RWPE2 (cell line): ENCODE measurements at regions not wholly inside any gene's neighbourhood (a gene's known extent, or its start where the extent isn't known, plus 50 kb on each side); places are given as distances from the start of the nearest gene placed in this dataset.

ENCODE experiments used
- ATAC-seq: fragments of 200-7000 bp; cut with Tn5 transposase; 3 replicates; pipeline ENCODE4 v1.9.1; 2021; ENCODE audit warnings: low read depth
- DNase-seq: peaks from one replicate; pipeline ENCODE4 v3.0.0-alpha.2; 2020; ENCODE audit warnings: low spot score
- H3K27ac ChIP-seq: fragments of 450-650 bp; 2 replicates; pipeline ENCODE4 v1.5.1; 2017; ENCODE audit warnings: mild to moderate bottlenecking; ENCODE audit not compliant: poor library complexity, severe bottlenecking
- H3K27me3 ChIP-seq: fragments of 250-450 bp; sonication (Bioruptor Pico); 2 replicates; pipeline ENCODE4 v1.5.1; 2021; ENCODE audit warnings: mild to moderate bottlenecking, moderate library complexity; ENCODE audit not compliant: insufficient read depth, poor library complexity, severe bottlenecking
- H3K36me3 ChIP-seq: fragments of 250-450 bp; sonication (Bioruptor Pico); 2 replicates; pipeline ENCODE4 v1.5.1; 2020; ENCODE audit warnings: low read depth, mild to moderate bottlenecking, moderate library complexity
- H3K4me1 ChIP-seq: fragments of 250-450 bp; sonication (Bioruptor Pico); 2 replicates; pipeline ENCODE4 v1.5.1; 2021; ENCODE audit warnings: mild to moderate bottlenecking, moderate library complexity; ENCODE audit not compliant: insufficient read depth, poor library complexity, severe bottlenecking
- H3K4me3 ChIP-seq: fragments of 250-450 bp; sonication (Bioruptor Pico); 2 replicates; pipeline ENCODE4 v1.5.1; 2021; ENCODE audit warnings: mild to moderate bottlenecking, moderate library complexity; ENCODE audit not compliant: severe bottlenecking
- H3K9me3 ChIP-seq: fragments of 250-450 bp; sonication (Bioruptor Pico); 2 replicates; pipeline ENCODE4 v1.5.1; 2021; ENCODE audit warnings: mild to moderate bottlenecking, moderate library complexity; ENCODE audit not compliant: severe bottlenecking
- TF ChIP-seq, protein P1 (sequence below): fragments of 450-650 bp; IDR thresholded peaks from one replicate; pipeline ENCODE4 v1.5.1; 2017; ENCODE audit warnings: mild to moderate bottlenecking, moderate library complexity; ENCODE audit not compliant: poor library complexity, severe bottlenecking

DNA sequence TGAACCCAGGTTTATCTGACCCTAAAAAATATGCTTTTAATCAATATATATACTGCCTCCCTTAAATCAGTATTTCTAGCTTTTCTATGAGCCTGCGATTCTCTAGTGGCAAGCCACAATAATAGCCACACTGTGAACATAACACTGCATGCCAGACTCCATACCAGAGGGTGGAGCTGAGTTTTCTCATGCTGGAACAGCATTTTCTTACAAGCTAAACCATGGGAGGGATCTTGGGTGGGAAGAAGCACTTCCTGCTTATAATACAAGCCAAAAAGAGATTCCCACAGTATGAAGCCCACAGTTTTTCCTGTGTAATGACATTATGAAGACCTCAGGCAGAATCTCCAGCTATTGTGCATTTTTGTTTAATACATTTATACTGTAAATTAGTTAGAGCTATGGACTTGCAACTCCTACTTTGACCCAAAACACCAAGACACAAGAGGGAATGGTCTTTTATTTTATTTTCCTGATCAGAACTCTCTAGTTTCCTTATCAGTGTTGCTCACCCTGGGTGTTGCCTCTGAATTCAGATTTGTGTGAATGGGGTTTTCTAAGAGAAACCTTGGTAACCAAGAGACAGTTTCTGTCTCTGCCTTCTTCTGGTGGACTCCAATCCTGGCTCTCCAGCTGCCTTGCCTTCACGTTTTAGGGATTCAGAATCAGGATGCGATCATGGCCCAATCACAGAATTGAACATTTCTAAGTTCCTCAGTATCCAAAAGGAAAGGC, 74.5 kb upstream of the EOLA2 start:
- H3K9me3 ChIP-seq = no peaks in the 10 kb centered on the region
- no peak overlapping the region for H3K4me3 ChIP-seq
- ATAC-seq = no peak
- TF ChIP-seq, protein P1, sequence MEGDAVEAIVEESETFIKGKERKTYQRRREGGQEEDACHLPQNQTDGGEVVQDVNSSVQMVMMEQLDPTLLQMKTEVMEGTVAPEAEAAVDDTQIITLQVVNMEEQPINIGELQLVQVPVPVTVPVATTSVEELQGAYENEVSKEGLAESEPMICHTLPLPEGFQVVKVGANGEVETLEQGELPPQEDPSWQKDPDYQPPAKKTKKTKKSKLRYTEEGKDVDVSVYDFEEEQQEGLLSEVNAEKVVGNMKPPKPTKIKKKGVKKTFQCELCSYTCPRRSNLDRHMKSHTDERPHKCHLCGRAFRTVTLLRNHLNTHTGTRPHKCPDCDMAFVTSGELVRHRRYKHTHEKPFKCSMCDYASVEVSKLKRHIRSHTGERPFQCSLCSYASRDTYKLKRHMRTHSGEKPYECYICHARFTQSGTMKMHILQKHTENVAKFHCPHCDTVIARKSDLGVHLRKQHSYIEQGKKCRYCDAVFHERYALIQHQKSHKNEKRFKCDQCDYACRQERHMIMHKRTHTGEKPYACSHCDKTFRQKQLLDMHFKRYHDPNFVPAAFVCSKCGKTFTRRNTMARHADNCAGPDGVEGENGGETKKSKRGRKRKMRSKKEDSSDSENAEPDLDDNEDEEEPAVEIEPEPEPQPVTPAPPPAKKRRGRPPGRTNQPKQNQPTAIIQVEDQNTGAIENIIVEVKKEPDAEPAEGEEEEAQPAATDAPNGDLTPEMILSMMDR = no peak
- no peaks in the 10 kb centered on the region for H3K27me3 ChIP-seq
- H3K36me3 ChIP-seq = no peaks in the 10 kb centered on the region
- no peaks in the 10 kb centered on the region for H3K4me1 ChIP-seq
- no peak overlapping the region for H3K27ac ChIP-seq
- no peak for DNase-seq

DNA sequence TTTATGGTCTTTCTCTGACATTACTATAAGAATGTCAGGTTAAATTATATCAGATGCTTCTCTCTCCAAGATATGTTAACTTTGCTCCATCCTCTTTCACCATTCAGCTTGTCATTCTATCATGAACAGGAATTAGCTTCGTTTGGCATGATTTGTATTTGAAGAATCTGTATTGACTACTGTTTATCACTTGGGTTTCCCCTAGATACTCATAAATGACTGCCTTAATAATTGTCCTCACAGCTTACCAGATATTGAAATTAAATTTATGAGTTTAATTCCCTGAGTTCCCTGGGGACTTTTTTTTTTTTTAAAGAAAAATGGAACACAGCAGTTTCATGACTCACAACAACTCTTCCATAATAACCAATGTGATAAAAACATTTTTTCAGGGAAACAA, 76.2 kb upstream of the EOLA2 start:
- Histone ChIP-seq H3K27me3 (no peaks in the 10 kb centered on the region), H3K4me3 (no peak overlapping the region), H3K4me1 (no peaks in the 10 kb centered on the region), H3K27ac (no peak overlapping the region), H3K9me3 (no peaks in the 10 kb centered on the region), H3K36me3 (no peaks in the 10 kb centered on the region)
- no peak for DNase-seq
- TF ChIP-seq, protein P1 = no peak
- ATAC-seq = no peak

DNA sequence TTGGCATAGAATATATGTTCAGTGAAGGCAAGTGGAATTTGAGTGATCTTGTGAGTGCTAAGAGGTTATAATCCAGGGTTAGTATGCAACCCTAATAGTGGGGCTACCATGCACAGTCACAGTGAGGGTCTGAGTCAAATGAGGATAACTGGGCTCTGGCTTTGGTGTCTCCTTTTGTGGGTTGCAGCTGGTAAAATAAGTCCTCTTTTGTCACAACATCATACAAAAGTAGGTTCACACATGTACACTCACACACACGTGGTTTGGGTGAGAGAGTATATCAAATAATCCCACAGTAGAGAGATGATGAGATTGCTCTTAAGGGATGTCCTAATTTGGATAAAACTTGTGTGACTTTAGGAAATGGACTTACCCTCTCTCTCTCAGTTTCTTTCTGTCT, 79.6 kb upstream of the EOLA2 start:
- Histone ChIP-seq H3K27me3 (no peaks in the 10 kb centered on the region), H3K27ac (no peak overlapping the region), H3K36me3 (no peaks in the 10 kb centered on the region), H3K4me3 (no peak overlapping the region), H3K9me3 (no peaks in the 10 kb centered on the region), H3K4me1 (no peaks in the 10 kb centered on the region)
- TF ChIP-seq, protein P1 = no peak
- ATAC-seq (no peak), DNase-seq (no peak)

DNA sequence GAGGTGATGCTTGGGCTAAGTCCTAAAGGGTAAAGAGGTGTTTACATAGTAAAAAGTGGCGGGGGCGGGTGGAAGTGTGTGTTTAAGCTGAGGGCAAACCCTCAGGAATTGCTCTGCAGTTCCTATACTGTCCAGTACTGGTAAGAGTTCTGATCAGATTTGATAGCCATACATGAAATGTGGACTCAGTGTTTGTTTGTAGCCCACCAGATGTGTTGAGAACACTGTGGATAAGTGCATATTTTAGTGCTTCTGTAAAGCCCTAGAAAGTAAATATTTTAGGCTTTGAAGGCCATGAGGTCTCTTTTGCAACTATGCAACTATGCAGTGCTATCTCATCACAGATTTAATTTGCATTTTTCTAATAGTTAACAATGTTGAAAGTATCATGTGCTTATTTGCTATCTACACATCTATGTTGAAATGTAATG, 80.7 kb upstream of the EOLA2 start:
- Histone ChIP-seq H3K9me3 (no peaks in the 10 kb centered on the region), H3K27ac (no peak overlapping the region), H3K27me3 (no peaks in the 10 kb centered on the region), H3K4me1 (no peaks in the 10 kb centered on the region), H3K4me3 (no peak overlapping the region), H3K36me3 (no peaks in the 10 kb centered on the region)
- no peak for DNase-seq
- ATAC-seq = no peak
- TF ChIP-seq, protein P1 = no peak

DNA sequence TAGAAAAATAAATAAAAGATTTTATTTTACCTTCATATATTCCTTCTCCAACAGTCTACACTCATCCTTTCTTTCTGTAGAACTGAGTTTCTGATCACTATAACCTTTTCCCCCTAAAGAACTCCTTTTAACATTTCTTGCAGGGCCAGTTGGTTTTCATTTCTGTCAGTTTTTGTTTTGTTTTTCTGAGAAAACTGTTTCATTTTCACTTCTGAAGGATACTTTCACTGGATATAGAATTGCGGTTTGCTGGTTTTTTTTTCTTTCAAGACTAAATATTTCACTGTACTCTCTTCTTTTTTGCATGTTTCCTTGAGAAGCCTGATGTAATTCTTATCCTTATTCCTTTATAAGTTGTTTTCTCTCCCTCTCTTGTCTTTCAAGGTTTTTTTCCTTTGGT, 90.4 kb upstream of the EOLA2 start:
- ATAC-seq (no peak), DNase-seq (no peak)
- H3K4me3 ChIP-seq = no peak overlapping the region
- H3K27ac ChIP-seq = no peak overlapping the region
- H3K27me3 ChIP-seq = no peaks in the 10 kb centered on the region
- H3K36me3 ChIP-seq = no peaks in the 10 kb centered on the region
- no peaks in the 10 kb centered on the region for H3K9me3 ChIP-seq
- H3K4me1 ChIP-seq = peaks cover 3% of the 10 kb centered on the region
- TF ChIP-seq, protein P1 = no peak
